ENCODE measurements at regions not wholly inside any gene's neighbourhood (a gene's known extent, or its start where the extent isn't known, plus 50 kb on each side); places are given as distances from the start of the nearest gene placed in this dataset.
"Not testable (repeated sequence)": the region's sequence is repeated elsewhere in the genome, so short reads cannot be mapped to it uniquely, and the experiment has no call there.

GRCh38 chr5:25090275-25090674 is 445.5 kb upstream of the CDH10 start:
- no peaks in the 10 kb centered on the region for H3K4me1 Mint-ChIP-seq (ENCODE audit: low read depth)
- no peak for TF ChIP-seq CTCF (IDR thresholded peaks at IDR 0.05)
- no peak for DNase-seq
- H3K36me3 Mint-ChIP-seq (ENCODE audit: low read depth) = no peaks in the 10 kb centered on the region
- peaks cover 10% of the 10 kb centered on the region for H3K9me3 Mint-ChIP-seq
- no peak overlapping the region for H3K27ac Mint-ChIP-seq
- no peaks in the 10 kb centered on the region for H3K27me3 Mint-ChIP-seq (ENCODE audit: insufficient read depth)
- H3K4me3 Mint-ChIP-seq = no peak overlapping the region

GRCh38 chr5:25088689-25089088 is 443.9 kb upstream of the CDH10 start:
- not testable (repeated sequence) for H3K27me3 Mint-ChIP-seq (ENCODE audit: insufficient read depth); H3K27ac Mint-ChIP-seq; H3K36me3 Mint-ChIP-seq (ENCODE audit: low read depth); H3K4me3 Mint-ChIP-seq; DNase-seq; H3K4me1 Mint-ChIP-seq (ENCODE audit: low read depth)
- H3K9me3 Mint-ChIP-seq = peaks cover 11% of the 10 kb centered on the region

GRCh38 chr5:25083261-25083660 is 438.5 kb upstream of the CDH10 start:
- not testable (repeated sequence) for H3K4me3 Mint-ChIP-seq; H3K9me3 Mint-ChIP-seq; DNase-seq; H3K27me3 Mint-ChIP-seq (ENCODE audit: insufficient read depth); H3K27ac Mint-ChIP-seq; H3K36me3 Mint-ChIP-seq (ENCODE audit: low read depth); H3K4me1 Mint-ChIP-seq (ENCODE audit: low read depth)

GRCh38 chr5:25066239-25066638 is 421.5 kb upstream of the CDH10 start:
- no peak for TF ChIP-seq CTCF (IDR thresholded peaks at IDR 0.05)
- Mint-ChIP-seq H3K27ac (no peak overlapping the region), H3K9me3 (peaks cover 28% of the 10 kb centered on the region)

GRCh38 chr5:25064306-25064705 is 419.5 kb upstream of the CDH10 start:
- H3K27ac Mint-ChIP-seq = no peak overlapping the region
- TF ChIP-seq CTCF (IDR thresholded peaks at IDR 0.05) = no peak
- H3K4me3 Mint-ChIP-seq = no peak overlapping the region
- no peak for DNase-seq
- peaks cover 36% of the 10 kb centered on the region for H3K9me3 Mint-ChIP-seq
- H3K27me3 Mint-ChIP-seq (ENCODE audit: insufficient read depth) = no peaks in the 10 kb centered on the region
- no peaks in the 10 kb centered on the region for H3K4me1 Mint-ChIP-seq (ENCODE audit: low read depth)
- no peaks in the 10 kb centered on the region for H3K36me3 Mint-ChIP-seq (ENCODE audit: low read depth)

More at GRCh38 chr5:25066239-25066638, 421.5 kb upstream of the CDH10 start:
- Mint-ChIP-seq H3K4me1 (ENCODE audit: low read depth) (no peaks in the 10 kb centered on the region), H3K27me3 (ENCODE audit: insufficient read depth) (no peaks in the 10 kb centered on the region), H3K36me3 (ENCODE audit: low read depth) (no peaks in the 10 kb centered on the region), H3K4me3 (no peak overlapping the region)
- DNase-seq = no peak

GRCh38 chr5:25060575-25060974 is 415.8 kb upstream of the CDH10 start:
- no peaks in the 10 kb centered on the region for H3K27me3 Mint-ChIP-seq (ENCODE audit: insufficient read depth)
- H3K9me3 Mint-ChIP-seq = peaks cover 30% of the 10 kb centered on the region
- DNase-seq = no peak
- H3K36me3 Mint-ChIP-seq (ENCODE audit: low read depth) = no peaks in the 10 kb centered on the region
- H3K27ac Mint-ChIP-seq = no peak overlapping the region
- no peak for TF ChIP-seq CTCF (IDR thresholded peaks at IDR 0.05)
- H3K4me3 Mint-ChIP-seq = no peak overlapping the region
- H3K4me1 Mint-ChIP-seq (ENCODE audit: low read depth) = no peaks in the 10 kb centered on the region

GRCh38 chr5:25056836-25057235 is 412.1 kb upstream of the CDH10 start:
- H3K27me3 Mint-ChIP-seq (ENCODE audit: insufficient read depth) = no peaks in the 10 kb centered on the region

More at GRCh38 chr5:25056836-25057235, 412.1 kb upstream of the CDH10 start:
- Mint-ChIP-seq H3K27ac (no peak overlapping the region), H3K4me3 (no peak overlapping the region), H3K9me3 (peaks cover 43% of the 10 kb centered on the region), H3K36me3 (ENCODE audit: low read depth) (no peaks in the 10 kb centered on the region), H3K4me1 (ENCODE audit: low read depth) (no peaks in the 10 kb centered on the region)
- TF ChIP-seq CTCF (IDR thresholded peaks at IDR 0.05) = no peak
- no peak for DNase-seq
